HFFc6 (cell line): ENCODE measurements at regions not wholly inside any gene's neighbourhood (a gene's known extent, or its start where the extent isn't known, plus 50 kb on each side); places are given as distances from the start of the nearest gene placed in this dataset.

Experiments used
- DNase-seq: peaks from one replicate; pipeline ENCODE4 v3.0.0-alpha.2; 2018
- H3K27ac Mint-ChIP-seq: 2 replicates; pipeline ENCODE4 v1.8.0; 2020; ENCODE audit warnings: mild to moderate bottlenecking, mixed read lengths
- H3K27me3 Mint-ChIP-seq: 2 replicates; pipeline ENCODE4 v1.8.0; 2021; ENCODE audit warnings: mild to moderate bottlenecking, moderate library complexity, mixed read lengths; ENCODE audit not compliant: insufficient read depth
- H3K36me3 Mint-ChIP-seq: 2 replicates; pipeline ENCODE4 v1.8.0; 2021; ENCODE audit warnings: low read depth, mixed read lengths
- H3K4me1 Mint-ChIP-seq: 2 replicates; pipeline ENCODE4 v1.8.0; 2020; ENCODE audit warnings: low read depth, mixed read lengths
- H3K4me3 Mint-ChIP-seq: 2 replicates; pipeline ENCODE4 v1.8.0; 2020; ENCODE audit warnings: mild to moderate bottlenecking, moderate library complexity, mixed read lengths
- H3K9me3 Mint-ChIP-seq: 2 replicates; pipeline ENCODE4 v1.8.0; 2020; ENCODE audit warnings: mild to moderate bottlenecking, mixed read lengths
- TF ChIP-seq, protein P1 (sequence below): fragments of 200-600 bp; sonication (generic); IDR thresholded peaks from 2 replicates; pipeline ENCODE4 v1.5.0; 2021; ENCODE audit warnings: antibody characterized with exemption, mild to moderate bottlenecking

DNA sequence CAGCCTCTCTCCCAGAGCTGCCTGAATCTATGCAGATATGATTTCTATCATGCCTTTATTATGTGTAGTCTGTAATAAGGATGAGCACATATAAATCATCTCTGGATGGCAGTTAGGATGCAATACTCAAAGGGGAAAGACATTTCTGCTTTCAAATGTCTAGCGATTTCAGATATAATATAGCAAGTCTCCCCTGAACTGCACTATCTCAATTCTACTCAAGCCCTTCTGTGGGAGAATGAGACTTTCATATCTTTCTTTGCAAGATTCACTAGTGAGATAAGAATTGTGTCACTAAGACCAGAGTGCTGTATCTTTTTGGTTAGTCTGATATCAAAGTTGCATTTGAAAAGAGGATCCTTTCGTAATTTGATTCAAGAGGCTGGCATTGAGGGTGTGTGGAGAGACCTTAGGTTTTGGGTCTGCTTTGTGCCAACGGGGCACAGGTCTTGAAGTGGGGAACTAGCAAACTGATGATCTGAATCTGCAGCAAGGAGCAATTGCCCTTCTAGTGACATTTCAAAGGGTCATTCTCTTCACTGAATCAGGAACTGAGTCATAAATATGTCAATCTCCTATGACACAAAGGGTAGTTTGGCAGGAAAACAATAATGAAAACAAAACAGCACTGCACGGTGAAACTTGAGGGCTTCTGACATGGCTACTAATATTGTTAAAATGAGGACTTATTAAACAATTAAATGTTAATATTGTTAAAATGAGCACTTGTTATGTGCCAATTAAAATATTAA, 305.5 kb upstream of the CLINT1 start:
- TF ChIP-seq, protein P1, sequence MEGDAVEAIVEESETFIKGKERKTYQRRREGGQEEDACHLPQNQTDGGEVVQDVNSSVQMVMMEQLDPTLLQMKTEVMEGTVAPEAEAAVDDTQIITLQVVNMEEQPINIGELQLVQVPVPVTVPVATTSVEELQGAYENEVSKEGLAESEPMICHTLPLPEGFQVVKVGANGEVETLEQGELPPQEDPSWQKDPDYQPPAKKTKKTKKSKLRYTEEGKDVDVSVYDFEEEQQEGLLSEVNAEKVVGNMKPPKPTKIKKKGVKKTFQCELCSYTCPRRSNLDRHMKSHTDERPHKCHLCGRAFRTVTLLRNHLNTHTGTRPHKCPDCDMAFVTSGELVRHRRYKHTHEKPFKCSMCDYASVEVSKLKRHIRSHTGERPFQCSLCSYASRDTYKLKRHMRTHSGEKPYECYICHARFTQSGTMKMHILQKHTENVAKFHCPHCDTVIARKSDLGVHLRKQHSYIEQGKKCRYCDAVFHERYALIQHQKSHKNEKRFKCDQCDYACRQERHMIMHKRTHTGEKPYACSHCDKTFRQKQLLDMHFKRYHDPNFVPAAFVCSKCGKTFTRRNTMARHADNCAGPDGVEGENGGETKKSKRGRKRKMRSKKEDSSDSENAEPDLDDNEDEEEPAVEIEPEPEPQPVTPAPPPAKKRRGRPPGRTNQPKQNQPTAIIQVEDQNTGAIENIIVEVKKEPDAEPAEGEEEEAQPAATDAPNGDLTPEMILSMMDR: no peak
- no peak for DNase-seq
- H3K4me3 Mint-ChIP-seq: no peak overlapping the region
- H3K9me3 Mint-ChIP-seq: no peaks in the 10 kb centered on the region
- no peaks in the 10 kb centered on the region for H3K36me3 Mint-ChIP-seq
- peaks cover 4% of the 10 kb centered on the region; the same call in 1 of the 2 replicates for H3K27me3 Mint-ChIP-seq
- no peak overlapping the region for H3K27ac Mint-ChIP-seq
- H3K4me1 Mint-ChIP-seq: no peaks in the 10 kb centered on the region

DNA sequence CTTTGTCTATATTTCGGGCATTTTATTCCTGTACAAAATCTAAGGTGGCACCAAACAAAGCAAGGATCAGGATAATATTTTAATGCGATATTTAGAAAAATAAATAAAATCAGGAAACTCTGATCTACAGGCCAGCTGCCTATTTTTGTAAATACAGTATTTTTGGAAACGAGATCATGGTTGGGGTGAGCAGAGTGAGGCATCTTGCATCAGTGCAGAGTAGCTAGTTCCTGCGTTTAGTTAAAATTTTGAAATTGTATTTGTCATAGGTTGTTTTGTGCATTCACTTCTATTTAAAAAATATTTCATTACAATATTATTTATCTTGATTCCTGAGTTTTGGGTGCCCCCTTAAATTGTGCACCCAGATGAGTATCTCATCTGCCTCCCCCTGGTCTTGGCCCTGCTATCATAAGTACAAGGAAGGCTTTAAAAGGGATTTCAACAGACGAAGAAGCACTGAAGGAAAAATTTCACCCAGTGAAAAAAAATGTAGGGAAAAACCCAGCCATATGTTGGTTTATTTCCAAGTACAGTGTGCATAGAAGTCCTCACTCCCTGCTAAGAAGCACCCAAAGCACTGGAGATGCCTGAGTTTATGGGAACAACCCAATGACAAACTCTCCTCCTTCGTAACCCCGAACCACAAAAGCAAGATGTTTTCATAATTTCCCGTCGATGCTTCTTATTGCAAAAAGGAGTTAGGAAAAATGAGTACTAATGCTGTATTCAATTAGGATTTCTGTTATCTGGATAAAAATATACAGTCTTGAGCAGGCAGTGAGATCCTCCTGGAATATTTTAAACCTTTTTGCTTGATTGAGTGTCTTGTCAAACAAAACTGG, 304.7 kb upstream of the CLINT1 start:
- Mint-ChIP-seq H3K27ac (no peak overlapping the region), H3K4me3 (no peak overlapping the region), H3K27me3 (peaks cover 4% of the 10 kb centered on the region; the same call in 1 of the 2 replicates), H3K9me3 (no peaks in the 10 kb centered on the region), H3K4me1 (no peaks in the 10 kb centered on the region), H3K36me3 (no peaks in the 10 kb centered on the region)
- no peak for DNase-seq
- TF ChIP-seq, protein P1: no peak

DNA sequence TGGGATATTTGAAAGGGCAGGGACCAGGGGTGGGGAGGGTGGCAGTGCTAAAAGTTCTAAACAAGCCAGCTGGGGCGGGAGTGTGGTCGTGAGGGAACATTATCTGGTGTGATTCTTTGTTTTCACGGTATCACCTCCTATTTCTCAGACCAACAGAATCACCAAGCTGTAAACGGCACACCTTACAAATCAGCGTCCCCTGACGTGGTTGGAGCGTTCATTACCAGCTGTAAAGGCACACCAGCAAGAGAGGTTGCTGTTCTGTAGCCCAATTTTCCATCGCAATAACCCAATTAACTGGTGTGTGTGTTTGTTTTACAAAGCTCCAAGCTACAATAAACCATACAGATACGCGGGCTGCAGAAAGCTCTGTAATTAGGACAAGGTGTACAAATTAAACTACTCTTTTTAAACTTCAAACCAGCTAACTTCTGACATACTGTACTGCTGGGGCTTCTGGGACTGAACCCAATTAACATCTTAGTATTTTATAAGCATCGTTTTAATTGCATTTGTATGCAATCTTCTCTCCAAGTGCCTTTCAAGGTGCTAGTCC, 303.6 kb upstream of the CLINT1 start:
- Mint-ChIP-seq H3K27ac (no peak overlapping the region), H3K27me3 (peaks cover 4% of the 10 kb centered on the region; the same call in 1 of the 2 replicates), H3K9me3 (no peaks in the 10 kb centered on the region), H3K36me3 (no peaks in the 10 kb centered on the region), H3K4me1 (no peaks in the 10 kb centered on the region), H3K4me3 (no peak overlapping the region)
- DNase-seq: no peak
- TF ChIP-seq, protein P1: no peak

DNA sequence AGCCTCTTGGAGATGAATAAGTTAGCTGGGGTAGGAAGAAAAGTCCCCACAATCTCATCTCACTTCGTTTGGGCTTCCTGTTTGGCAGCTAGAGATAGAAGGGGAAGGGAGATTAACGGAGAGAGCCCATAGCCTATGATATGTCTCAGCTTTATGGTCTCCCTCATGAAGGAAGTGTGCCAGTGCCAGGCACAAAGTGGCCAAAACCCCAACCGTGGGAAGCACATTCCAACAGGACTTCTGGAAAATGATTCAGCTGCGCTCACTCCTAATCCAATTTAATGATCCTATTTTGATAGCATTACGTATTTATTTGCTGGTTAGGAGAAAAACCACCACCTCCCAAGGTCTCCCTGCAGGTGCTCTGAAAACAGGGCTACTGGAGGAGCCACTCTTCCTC, 303.1 kb upstream of the CLINT1 start:
- H3K36me3 Mint-ChIP-seq: no peaks in the 10 kb centered on the region
- H3K27me3 Mint-ChIP-seq: peaks cover 4% of the 10 kb centered on the region; the same call in 1 of the 2 replicates
- DNase-seq: no peak
- TF ChIP-seq, protein P1: no peak
- H3K9me3 Mint-ChIP-seq: no peaks in the 10 kb centered on the region
- H3K27ac Mint-ChIP-seq: no peak overlapping the region
- H3K4me1 Mint-ChIP-seq: no peaks in the 10 kb centered on the region
- H3K4me3 Mint-ChIP-seq: no peak overlapping the region

DNA sequence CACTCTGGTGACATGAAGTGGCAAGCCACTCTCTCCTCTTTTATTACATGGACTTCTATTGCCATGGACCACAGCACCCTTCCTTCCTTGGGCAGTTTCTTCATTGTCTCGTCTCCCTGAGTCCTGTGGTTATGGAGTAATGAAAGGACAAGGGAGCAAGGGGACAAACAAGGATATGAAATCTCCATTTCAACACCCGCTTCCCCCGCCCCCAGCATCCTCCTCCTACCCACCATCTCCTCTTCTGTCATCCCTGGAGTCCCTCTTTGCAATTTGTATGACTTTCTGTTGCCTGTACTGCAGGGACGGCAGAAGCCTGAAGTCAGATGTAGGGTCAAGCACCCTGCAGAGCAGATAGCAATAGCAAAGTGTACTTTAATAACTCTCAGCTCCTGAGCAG, 300.7 kb upstream of the CLINT1 start:
- H3K27me3 Mint-ChIP-seq: no peaks in the 10 kb centered on the region
- no peak overlapping the region for H3K4me3 Mint-ChIP-seq
- no peak for DNase-seq
- no peaks in the 10 kb centered on the region for H3K4me1 Mint-ChIP-seq
- no peak overlapping the region for H3K27ac Mint-ChIP-seq
- H3K9me3 Mint-ChIP-seq: no peaks in the 10 kb centered on the region
- TF ChIP-seq, protein P1: no peak
- H3K36me3 Mint-ChIP-seq: no peaks in the 10 kb centered on the region
